Brain microvascular endothelial cell (primary cell): ENCODE measurements at regions not wholly inside any gene's neighbourhood (a gene's known extent, or its start where the extent isn't known, plus 50 kb on each side); places are given as distances from the start of the nearest gene placed in this dataset.
"Not testable (repeated sequence)": the region's sequence is repeated elsewhere in the genome, so short reads cannot be mapped to it uniquely, and the experiment has no call there.

Experiments used
- DNase-seq: peaks from one replicate; pipeline ENCODE4 v3.0.0-alpha.2; 2020
- H3K27ac ChIP-seq: fragments of 250-450 bp; sonication (Bioruptor Pico); 2 replicates; pipeline ENCODE4 v1.5.1; 2020; ENCODE audit warnings: mild to moderate bottlenecking, moderate library complexity
- H3K27me3 ChIP-seq: fragments of 250-450 bp; sonication (Bioruptor Pico); replicated peaks from 2 replicates; pipeline ENCODE4 v1.5.1; 2020; ENCODE audit warnings: mild to moderate bottlenecking
- H3K36me3 ChIP-seq: fragments of 250-450 bp; sonication (Bioruptor Pico); replicated peaks from 2 replicates; pipeline ENCODE4 v1.5.1; 2020; ENCODE audit warnings: mild to moderate bottlenecking
- H3K4me3 ChIP-seq: 2 replicates; pipeline ENCODE4 v1.5.1; 2011; ENCODE audit warnings: low read depth, mild to moderate bottlenecking, control low read depth, low read length, moderate library complexity
- in situ Hi-C: cut with HindIII; loops from 2 replicates; pipeline ENCODE4 v1.10.0; 2017; ENCODE audit warnings: low sequenced_read_pairs, low pct_ligation_motif_present
- TF ChIP-seq, protein P1 (sequence below): IDR thresholded peaks from 2 replicates; pipeline ENCODE4 v1.5.1; 2011; ENCODE audit warnings: low read depth, mild to moderate bottlenecking, moderate library complexity, low read length, control low read depth, inconsistent platforms; ENCODE audit errors: missing control alignments

- DNase-seq, result no peak
- H3K27ac ChIP-seq, result no peak overlapping the region
- TF ChIP-seq, protein P1, sequence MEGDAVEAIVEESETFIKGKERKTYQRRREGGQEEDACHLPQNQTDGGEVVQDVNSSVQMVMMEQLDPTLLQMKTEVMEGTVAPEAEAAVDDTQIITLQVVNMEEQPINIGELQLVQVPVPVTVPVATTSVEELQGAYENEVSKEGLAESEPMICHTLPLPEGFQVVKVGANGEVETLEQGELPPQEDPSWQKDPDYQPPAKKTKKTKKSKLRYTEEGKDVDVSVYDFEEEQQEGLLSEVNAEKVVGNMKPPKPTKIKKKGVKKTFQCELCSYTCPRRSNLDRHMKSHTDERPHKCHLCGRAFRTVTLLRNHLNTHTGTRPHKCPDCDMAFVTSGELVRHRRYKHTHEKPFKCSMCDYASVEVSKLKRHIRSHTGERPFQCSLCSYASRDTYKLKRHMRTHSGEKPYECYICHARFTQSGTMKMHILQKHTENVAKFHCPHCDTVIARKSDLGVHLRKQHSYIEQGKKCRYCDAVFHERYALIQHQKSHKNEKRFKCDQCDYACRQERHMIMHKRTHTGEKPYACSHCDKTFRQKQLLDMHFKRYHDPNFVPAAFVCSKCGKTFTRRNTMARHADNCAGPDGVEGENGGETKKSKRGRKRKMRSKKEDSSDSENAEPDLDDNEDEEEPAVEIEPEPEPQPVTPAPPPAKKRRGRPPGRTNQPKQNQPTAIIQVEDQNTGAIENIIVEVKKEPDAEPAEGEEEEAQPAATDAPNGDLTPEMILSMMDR, result no peak
- H3K27me3 ChIP-seq, result no peaks in the 10 kb centered on the region
- in situ Hi-C loops, result no loop called here
- no peak overlapping the region for H3K4me3 ChIP-seq
- no peaks in the 10 kb centered on the region for H3K36me3 ChIP-seq
Measured at GRCh38 chr7:142500366-142500765, 242.5 kb upstream of the PRSS58 start.

DNA sequence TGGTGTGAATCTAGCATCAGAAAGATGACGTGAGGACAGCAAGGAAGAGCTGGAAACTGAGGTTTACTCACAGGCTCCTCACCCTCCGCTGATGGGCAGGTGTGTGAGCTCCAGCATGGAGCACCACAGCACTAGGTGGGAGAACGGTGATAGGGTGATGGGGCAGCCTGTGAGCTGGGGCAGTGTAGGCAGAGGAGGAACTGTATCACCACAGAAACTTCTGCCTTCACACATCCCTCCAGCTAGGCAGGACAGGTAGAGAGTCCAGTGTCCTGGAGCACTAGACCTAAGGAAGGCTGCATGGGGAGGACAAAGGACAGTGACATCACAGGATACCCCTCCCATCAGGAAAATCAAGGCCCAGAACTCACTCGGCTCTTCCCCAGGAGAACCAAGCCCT, 241.8 kb upstream of the PRSS58 start:
- Histone ChIP-seq H3K36me3 (no peaks in the 10 kb centered on the region), H3K27me3 (no peaks in the 10 kb centered on the region), H3K4me3 (no peak overlapping the region), H3K27ac (no peak overlapping the region)
- TF ChIP-seq, protein P1, result no peak
- no peak for DNase-seq
- in situ Hi-C loops, result no loop called here

- in situ Hi-C loops, result no loop called here
- DNase-seq, result no peak
- no peak overlapping the region for H3K4me3 ChIP-seq
- H3K27ac ChIP-seq, result no peak overlapping the region
- TF ChIP-seq, protein P1, result no peak
- H3K27me3 ChIP-seq, result no peaks in the 10 kb centered on the region
- no peaks in the 10 kb centered on the region for H3K36me3 ChIP-seq
Measured at GRCh38 chr7:142498364-142498763, 240.5 kb upstream of the PRSS58 start.

GRCh38 chr7:142496545-142496991, 238.7 kb upstream of the PRSS58 start:
- DNase-seq, result no peak
- in situ Hi-C loops, result no loop called here
- TF ChIP-seq, protein P1, result peak; percentile 82
- H3K27ac ChIP-seq, result no peak overlapping the region
- no peaks in the 10 kb centered on the region for H3K36me3 ChIP-seq
- H3K4me3 ChIP-seq, result no peak overlapping the region
- no peaks in the 10 kb centered on the region for H3K27me3 ChIP-seq

DNA sequence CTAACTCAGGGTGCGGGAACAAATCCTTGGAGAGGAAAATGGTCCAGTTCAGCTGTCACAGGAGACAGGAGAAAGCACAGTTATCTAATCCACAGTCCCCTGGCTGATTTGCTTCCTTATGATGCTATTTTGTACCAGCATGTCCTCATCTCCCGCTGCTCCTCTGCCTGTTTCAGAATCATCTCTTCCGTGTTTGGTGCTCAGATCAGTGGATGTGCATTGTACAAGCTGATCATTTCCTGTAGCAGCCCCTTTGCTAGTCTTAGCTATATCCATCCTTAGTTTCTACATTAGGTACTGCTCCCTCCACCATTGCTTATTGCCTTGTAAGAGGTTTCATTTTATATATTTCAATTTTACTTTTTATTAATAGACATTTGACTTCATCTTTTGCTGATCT, 238.0 kb upstream of the PRSS58 start:
- H3K27me3 ChIP-seq, H3K27ac ChIP-seq, H3K36me3 ChIP-seq, in situ Hi-C loops, DNase-seq, H3K4me3 ChIP-seq: not testable (repeated sequence)

DNA sequence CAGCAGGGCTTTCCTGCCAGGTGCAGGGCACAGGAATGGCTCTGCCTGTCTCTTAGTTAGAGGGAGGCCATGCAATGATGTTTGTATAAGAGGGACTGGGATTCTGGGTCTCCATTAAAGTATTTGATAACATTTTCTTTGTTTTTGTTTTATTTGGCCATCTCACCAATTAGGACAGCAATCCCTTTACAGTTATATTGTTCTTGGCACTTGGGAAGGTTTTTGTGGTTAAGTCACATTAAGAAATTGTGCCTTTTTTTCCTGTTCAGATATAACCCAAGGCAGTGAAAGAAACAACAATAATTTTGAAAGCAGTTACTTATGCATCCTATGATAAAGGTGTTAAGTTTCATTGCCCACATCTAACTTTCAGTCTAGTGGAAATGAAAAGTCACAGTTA, 237.4 kb upstream of the PRSS58 start:
- H3K27ac ChIP-seq, DNase-seq, in situ Hi-C loops: not testable (repeated sequence)

GRCh38 chr7:142494021-142494420, 236.2 kb upstream of the PRSS58 start:
- Histone ChIP-seq H3K27me3 (no peaks in the 10 kb centered on the region), H3K4me3 (no peak overlapping the region), H3K36me3 (no peaks in the 10 kb centered on the region), H3K27ac (no peak overlapping the region)
- TF ChIP-seq, protein P1, result no peak
- no peak for DNase-seq
- in situ Hi-C loops, result no loop called here

More for the DNA sequence above, 237.4 kb upstream of the PRSS58 start:
- not testable (repeated sequence) for H3K36me3 ChIP-seq, H3K27me3 ChIP-seq, H3K4me3 ChIP-seq
